ENCODE measurements at regions not wholly inside any gene's neighbourhood (a gene's known extent, or its start where the extent isn't known, plus 50 kb on each side); places are given as distances from the start of the nearest gene placed in this dataset.

GRCh38 chr11:112877581-112877980 lies 83.6 kb upstream of the NCAM1 start:
- intact Hi-C loops (cut with micrococcal nuclease; ENCODE audit: unreplicated experiment) (no loop called here), in situ Hi-C loops (cut with HindIII; ENCODE audit: low pct_unique_long_range_greater_than_20kb, low sequenced_read_pairs) (no loop called here)
- DNase-seq (ENCODE audit: low read depth, low spot score) (no peak), ATAC-seq (no peak)
- H3K4me1 ChIP-seq (ENCODE audit: control insufficient read depth, insufficient read depth, low read length) = no peaks in the 10 kb centered on the region
- H3K27ac ChIP-seq (ENCODE audit: low read length) = no peak overlapping the region
- no peak overlapping the region for H3K4me3 ChIP-seq (ENCODE audit: low read depth in 2 of 2, low read length in 2 of 2)
- H3K9me3 ChIP-seq (ENCODE audit: control insufficient read depth, insufficient read depth, low read depth, low read length) = no peaks in the 10 kb centered on the region
- BruUV-seq (replicated peaks) = no TSS peak
- ChIA-PET POLR2A (no interaction called here), CTCF (no interaction called here)
- no peaks in the 10 kb centered on the region for H3K36me3 ChIP-seq (ENCODE audit: control insufficient read depth, insufficient read depth, low read length)
- no peak for TF ChIP-seq REST (IDR thresholded peaks at IDR 0.05; ENCODE audit: insufficient read depth in 1 of 2, low read depth in 2 of 2, low read length in 1 of 2)
- H3K27me3 ChIP-seq (ENCODE audit: control insufficient read depth, insufficient read depth, low read length) = 0 out of 2 replicates have a peak, but pooled peaks cover 2% of the 10 kb centered on the region

- Histone ChIP-seq H3K27ac (ENCODE audit: low read length) (no peak overlapping the region), H3K36me3 (ENCODE audit: control insufficient read depth, insufficient read depth, low read length) (no peaks in the 10 kb centered on the region), H3K9me3 (ENCODE audit: control insufficient read depth, insufficient read depth, low read depth, low read length) (no peaks in the 10 kb centered on the region), H3K27me3 (ENCODE audit: control insufficient read depth, insufficient read depth, low read length) (0 out of 2 replicates have a peak, but pooled peaks cover 2% of the 10 kb centered on the region), H3K4me3 (ENCODE audit: low read depth in 2 of 2, low read length in 2 of 2) (no peak overlapping the region), H3K4me1 (ENCODE audit: control insufficient read depth, insufficient read depth, low read length) (no peaks in the 10 kb centered on the region)
- in situ Hi-C loops (cut with HindIII; ENCODE audit: low pct_unique_long_range_greater_than_20kb, low sequenced_read_pairs) = no loop called here
- no peak for TF ChIP-seq SIN3A (IDR thresholded peaks at IDR 0.05; ENCODE audit: borderline replicate concordance, insufficient read depth, low read depth, low read length)
- no peak for TF ChIP-seq REST (IDR thresholded peaks at IDR 0.05; ENCODE audit: insufficient read depth in 1 of 2, low read depth in 2 of 2, low read length in 1 of 2)
- no peak for TF ChIP-seq CTCF (IDR thresholded peaks at IDR 0.05)
- no peak for TF ChIP-seq TCF7L2 (IDR thresholded peaks at IDR 0.05; ENCODE audit: low read depth, low read length)
- TF ChIP-seq POLR2AphosphoS5 (IDR thresholded peaks at IDR 0.05; ENCODE audit: low read depth, low read length) = no peak
- DNase-seq (ENCODE audit: low read depth, low spot score) (no peak), ATAC-seq (no peak)
- ChIA-PET POLR2A (no interaction called here), CTCF (no interaction called here)
- BruUV-seq (replicated peaks) = no TSS peak
- intact Hi-C loops (cut with micrococcal nuclease; ENCODE audit: unreplicated experiment) = no loop called here
These were observed 83.1 kb upstream of the NCAM1 start for GRCh38 chr11:112878033-112878601.
